ENCODE measurements at regions not wholly inside any gene's neighbourhood (a gene's known extent, or its start where the extent isn't known, plus 50 kb on each side); places are given as distances from the start of the nearest gene placed in this dataset.

DNA sequence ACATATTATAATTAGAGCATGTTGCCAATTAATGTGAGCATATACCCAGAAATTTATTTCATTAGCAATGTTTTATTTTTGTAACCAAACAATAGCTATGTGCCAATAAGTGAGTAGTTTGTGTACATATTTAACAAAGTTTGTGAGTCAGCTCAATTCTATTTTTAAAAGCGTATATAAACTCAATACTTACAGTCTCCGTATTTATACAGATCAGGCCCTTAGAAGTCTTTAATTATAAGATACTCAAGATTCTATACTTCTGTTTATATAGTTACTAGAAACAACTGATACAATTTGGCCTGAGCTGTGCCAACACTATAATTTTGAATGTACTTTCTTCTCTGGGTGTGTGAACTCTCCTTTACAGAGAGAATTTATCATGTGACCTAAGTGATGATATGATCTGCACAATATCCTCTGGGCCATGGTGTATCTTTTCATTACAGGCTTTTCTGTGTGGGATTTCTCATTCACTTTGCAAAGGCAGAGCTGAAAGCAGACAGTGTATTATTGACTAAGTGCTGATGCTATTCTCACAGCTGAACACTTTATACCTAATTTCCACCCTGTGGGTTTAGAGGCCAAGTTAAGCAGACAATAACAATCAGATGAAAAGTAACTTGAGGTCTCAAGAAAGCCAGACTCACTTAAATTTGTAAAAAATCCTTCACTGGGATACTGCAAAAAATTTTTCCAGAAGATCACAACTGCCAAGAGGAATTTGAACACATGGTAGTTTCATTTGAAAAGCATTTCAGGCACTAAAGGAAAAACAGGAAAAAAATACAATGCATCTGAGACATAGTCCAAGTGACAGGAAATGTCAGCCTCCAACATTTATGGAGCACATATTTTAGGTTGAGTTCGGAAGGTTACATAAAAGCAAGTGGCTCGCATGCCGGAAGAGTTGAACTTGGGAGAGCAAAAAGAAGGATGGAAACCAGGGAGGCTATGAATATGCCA lies 277.9 kb upstream of the SEMA6D start:
- no peaks in the 10 kb centered on the region for H3K36me3 Mint-ChIP-seq (ENCODE audit: insufficient read depth)
- H3K9me3 Mint-ChIP-seq (ENCODE audit: low read depth): no peaks in the 10 kb centered on the region
- no peak overlapping the region for H3K27ac Mint-ChIP-seq
- peaks cover 3% of the 10 kb centered on the region for H3K27me3 Mint-ChIP-seq
- peaks cover 22% of the 10 kb centered on the region for H3K4me1 Mint-ChIP-seq (ENCODE audit: low read depth)
- no peak for DNase-seq (ENCODE audit: low spot score, unreplicated experiment)
- H3K4me3 Mint-ChIP-seq (ENCODE audit: low read depth): no peak overlapping the region
- TF ChIP-seq, protein P1, sequence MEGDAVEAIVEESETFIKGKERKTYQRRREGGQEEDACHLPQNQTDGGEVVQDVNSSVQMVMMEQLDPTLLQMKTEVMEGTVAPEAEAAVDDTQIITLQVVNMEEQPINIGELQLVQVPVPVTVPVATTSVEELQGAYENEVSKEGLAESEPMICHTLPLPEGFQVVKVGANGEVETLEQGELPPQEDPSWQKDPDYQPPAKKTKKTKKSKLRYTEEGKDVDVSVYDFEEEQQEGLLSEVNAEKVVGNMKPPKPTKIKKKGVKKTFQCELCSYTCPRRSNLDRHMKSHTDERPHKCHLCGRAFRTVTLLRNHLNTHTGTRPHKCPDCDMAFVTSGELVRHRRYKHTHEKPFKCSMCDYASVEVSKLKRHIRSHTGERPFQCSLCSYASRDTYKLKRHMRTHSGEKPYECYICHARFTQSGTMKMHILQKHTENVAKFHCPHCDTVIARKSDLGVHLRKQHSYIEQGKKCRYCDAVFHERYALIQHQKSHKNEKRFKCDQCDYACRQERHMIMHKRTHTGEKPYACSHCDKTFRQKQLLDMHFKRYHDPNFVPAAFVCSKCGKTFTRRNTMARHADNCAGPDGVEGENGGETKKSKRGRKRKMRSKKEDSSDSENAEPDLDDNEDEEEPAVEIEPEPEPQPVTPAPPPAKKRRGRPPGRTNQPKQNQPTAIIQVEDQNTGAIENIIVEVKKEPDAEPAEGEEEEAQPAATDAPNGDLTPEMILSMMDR (IDR thresholded peaks at IDR 0.05; ENCODE audit: unreplicated experiment): no peak

DNA sequence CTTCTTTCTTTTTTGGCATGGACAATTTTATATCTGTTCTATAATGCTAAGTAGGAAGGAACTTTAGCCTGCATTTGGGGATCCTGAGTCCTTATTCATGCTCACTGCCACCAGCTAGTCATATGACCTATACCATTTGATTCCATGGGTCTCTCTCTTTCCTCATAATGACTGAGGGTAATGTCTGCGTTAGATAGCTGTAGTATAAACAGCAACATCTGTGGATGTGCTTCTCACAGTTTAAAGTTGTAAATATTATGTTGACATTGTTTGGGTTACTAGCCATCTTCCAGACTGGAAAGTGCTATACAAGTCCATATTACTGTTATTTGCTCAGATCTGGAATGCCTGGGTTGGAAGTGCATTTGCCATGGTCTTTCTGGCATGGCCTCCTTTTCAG lies 274.9 kb upstream of the SEMA6D start:
- no peak overlapping the region for H3K4me3 Mint-ChIP-seq (ENCODE audit: low read depth)
- peaks cover 20% of the 10 kb centered on the region for H3K4me1 Mint-ChIP-seq (ENCODE audit: low read depth)
- H3K27ac Mint-ChIP-seq: no peak overlapping the region
- no peaks in the 10 kb centered on the region for H3K27me3 Mint-ChIP-seq
- DNase-seq (ENCODE audit: low spot score, unreplicated experiment): no peak
- TF ChIP-seq, protein P1 (IDR thresholded peaks at IDR 0.05; ENCODE audit: unreplicated experiment): no peak
- H3K36me3 Mint-ChIP-seq (ENCODE audit: insufficient read depth): no peaks in the 10 kb centered on the region
- H3K9me3 Mint-ChIP-seq (ENCODE audit: low read depth): peaks cover 3% of the 10 kb centered on the region

- Mint-ChIP-seq H3K9me3 (ENCODE audit: low read depth) (peaks cover 3% of the 10 kb centered on the region), H3K27me3 (no peaks in the 10 kb centered on the region), H3K4me3 (ENCODE audit: low read depth) (no peak overlapping the region), H3K4me1 (ENCODE audit: low read depth) (peaks cover 19% of the 10 kb centered on the region), H3K36me3 (ENCODE audit: insufficient read depth) (no peaks in the 10 kb centered on the region), H3K27ac (no peak overlapping the region)
- TF ChIP-seq, protein P1 (IDR thresholded peaks at IDR 0.05; ENCODE audit: unreplicated experiment): no peak
- DNase-seq (ENCODE audit: low spot score, unreplicated experiment): no peak
These were observed 273.5 kb upstream of the SEMA6D start for GRCh38 chr15:47443839-47444238.

GRCh38 chr15:47445723-47446392 lies 271.4 kb upstream of the SEMA6D start:
- H3K36me3 Mint-ChIP-seq (ENCODE audit: insufficient read depth): no peaks in the 10 kb centered on the region
- TF ChIP-seq, protein P1 (IDR thresholded peaks at IDR 0.05; ENCODE audit: unreplicated experiment): no peak
- no peak overlapping the region for H3K27ac Mint-ChIP-seq
- no peaks in the 10 kb centered on the region for H3K27me3 Mint-ChIP-seq
- H3K4me3 Mint-ChIP-seq (ENCODE audit: low read depth): no peak overlapping the region
- no peak for DNase-seq (ENCODE audit: low spot score, unreplicated experiment)
- peaks cover 5% of the 10 kb centered on the region for H3K4me1 Mint-ChIP-seq (ENCODE audit: low read depth)
- peaks cover 3% of the 10 kb centered on the region for H3K9me3 Mint-ChIP-seq (ENCODE audit: low read depth)

DNA sequence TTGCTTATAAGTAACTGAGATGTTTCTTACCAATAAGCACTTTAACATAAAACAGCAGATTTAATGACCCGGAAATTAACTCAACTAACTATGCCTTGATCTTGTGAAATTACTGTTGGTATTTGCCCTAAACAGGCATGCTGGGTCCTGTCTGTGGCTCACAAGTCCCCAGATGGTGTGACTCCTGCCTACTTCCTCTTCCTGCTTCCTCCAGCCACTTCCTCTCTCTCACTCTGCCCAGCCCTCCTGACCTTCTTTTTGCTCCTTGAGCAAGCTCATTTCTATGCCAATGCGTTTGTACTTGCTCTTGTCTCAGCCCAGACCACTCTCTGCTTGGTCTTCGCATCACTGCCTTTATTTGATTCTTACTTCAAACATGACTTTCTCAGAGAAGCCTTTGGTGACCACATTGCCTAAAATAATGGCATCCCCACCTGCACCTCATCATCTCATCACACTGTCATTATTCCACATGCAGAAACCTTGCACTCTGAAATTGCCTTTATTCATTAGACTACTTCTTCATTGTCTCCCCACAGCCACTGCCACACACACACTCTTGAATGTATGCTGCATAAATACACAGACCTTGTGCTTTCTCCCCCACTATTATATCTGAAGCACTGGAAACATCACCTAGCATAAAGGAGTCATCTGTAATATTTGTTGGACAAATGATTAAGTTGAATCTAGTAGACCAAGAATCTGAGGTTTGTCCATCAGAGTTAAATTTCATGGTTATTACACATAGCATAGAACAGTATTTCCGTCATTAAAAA lies 256.3 kb upstream of the SEMA6D start:
- no peaks in the 10 kb centered on the region for H3K36me3 Mint-ChIP-seq (ENCODE audit: insufficient read depth)
- H3K4me3 Mint-ChIP-seq (ENCODE audit: low read depth): no peak overlapping the region
- TF ChIP-seq, protein P1 (IDR thresholded peaks at IDR 0.05; ENCODE audit: unreplicated experiment): no peak
- peaks cover 14% of the 10 kb centered on the region for H3K4me1 Mint-ChIP-seq (ENCODE audit: low read depth)
- H3K9me3 Mint-ChIP-seq (ENCODE audit: low read depth): peaks cover 3% of the 10 kb centered on the region
- no peak overlapping the region for H3K27ac Mint-ChIP-seq
- DNase-seq (ENCODE audit: low spot score, unreplicated experiment): no peak
- no peaks in the 10 kb centered on the region for H3K27me3 Mint-ChIP-seq

Data from progenitor cell of endocrine pancreas (in vitro differentiated cells).